Sciatic nerve (tissue), 2 donors: ENCODE measurements at regions not wholly inside any gene's neighbourhood (a gene's known extent, or its start where the extent isn't known, plus 50 kb on each side); places are given as distances from the start of the nearest gene placed in this dataset.
"Not testable (repeated sequence)": the region's sequence is repeated elsewhere in the genome, so short reads cannot be mapped to it uniquely, and the experiment has no call there.

Experiments
- ATAC-seq: fragments of 200-7000 bp; cut with Tn5 transposase; one replicate; pipeline ENCODE4 v1.9.1; 2020; ENCODE audit warnings: mild to moderate bottlenecking, moderate library complexity
- DNase-seq: peaks from one replicate; pipeline ENCODE4 v3.0.0-alpha.2; 2020; ENCODE audit warnings: low spot score
- intact Hi-C: fragments of 100-400 bp; cut with DNase I; formaldehyde crosslinking; loops from one replicate; pipeline ENCODE4 v1.14.2; 2022
- donor health status: DM: no; HTN: no; CAD: no.
- donor health status: DM: no; HTN: no; CAD: no.

GRCh38 chr10:52573347-52573746, 199.2 kb downstream of the MBL2 start:
- intact Hi-C loops: no loop called here
- DNase-seq: no peak
- no peak for ATAC-seq

GRCh38 chr10:52574697-52575096, 197.9 kb downstream of the MBL2 start:
- ATAC-seq (no peak), DNase-seq (no peak)
- intact Hi-C loops: no loop called here

- DNase-seq (no peak), ATAC-seq (no peak)
- intact Hi-C loops: no loop called here
Measured at GRCh38 chr10:52577047-52577446, 195.5 kb downstream of the MBL2 start.

DNA sequence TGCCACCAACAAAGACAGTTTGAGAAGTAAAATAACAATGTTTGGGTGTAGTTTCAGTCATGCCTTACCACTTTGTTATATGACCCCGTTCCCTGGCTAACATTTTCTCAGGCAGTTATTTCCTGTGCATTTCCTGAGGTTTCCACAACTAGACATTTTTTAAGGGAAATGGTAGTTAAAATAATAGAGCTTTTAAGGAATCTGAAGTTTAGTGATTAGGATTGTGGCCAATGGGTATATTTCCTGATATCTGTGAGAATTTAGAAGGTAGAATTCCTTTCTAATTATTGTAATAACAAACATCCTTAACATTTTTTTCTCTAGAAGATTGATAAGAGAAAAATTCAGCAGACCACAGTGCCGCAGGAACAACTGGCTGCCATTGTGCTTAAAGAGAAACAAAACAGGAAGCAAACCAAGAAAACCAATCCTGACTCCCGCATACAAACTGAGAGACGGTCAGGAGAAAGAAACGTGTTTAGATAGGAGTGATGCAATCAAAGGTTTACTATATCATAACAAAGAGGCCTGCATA, 193.6 kb downstream of the MBL2 start:
- intact Hi-C loops: no loop called here
- no peak for DNase-seq
- ATAC-seq: no peak

- DNase-seq, ATAC-seq, intact Hi-C loops: not testable (repeated sequence)
Measured at GRCh38 chr10:52581636-52582035, 190.9 kb downstream of the MBL2 start.

GRCh38 chr10:52583336-52583735, 189.2 kb downstream of the MBL2 start:
- no peak for DNase-seq
- intact Hi-C loops: no loop called here
- ATAC-seq: no peak

DNA sequence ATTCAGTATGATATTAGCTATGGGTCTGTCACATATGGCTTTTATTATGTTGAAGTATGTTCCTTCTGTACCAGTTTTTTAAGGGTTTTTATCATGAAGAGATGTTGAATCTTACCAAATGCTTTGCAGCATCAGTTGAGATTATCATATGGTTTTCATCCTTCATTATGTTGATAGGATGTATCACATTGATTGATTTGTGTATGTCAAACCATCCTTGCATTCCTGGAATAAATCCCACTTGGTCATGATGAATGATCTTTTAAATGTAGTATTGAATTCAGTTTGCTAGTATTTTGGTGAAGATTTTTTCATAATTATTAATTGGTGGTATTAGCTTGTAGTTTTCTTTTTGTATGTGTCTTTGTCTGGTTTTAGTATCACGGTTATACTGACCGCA, 185.9 kb downstream of the MBL2 start:
- intact Hi-C loops: no loop called here
- DNase-seq (no peak), ATAC-seq (no peak)

DNA sequence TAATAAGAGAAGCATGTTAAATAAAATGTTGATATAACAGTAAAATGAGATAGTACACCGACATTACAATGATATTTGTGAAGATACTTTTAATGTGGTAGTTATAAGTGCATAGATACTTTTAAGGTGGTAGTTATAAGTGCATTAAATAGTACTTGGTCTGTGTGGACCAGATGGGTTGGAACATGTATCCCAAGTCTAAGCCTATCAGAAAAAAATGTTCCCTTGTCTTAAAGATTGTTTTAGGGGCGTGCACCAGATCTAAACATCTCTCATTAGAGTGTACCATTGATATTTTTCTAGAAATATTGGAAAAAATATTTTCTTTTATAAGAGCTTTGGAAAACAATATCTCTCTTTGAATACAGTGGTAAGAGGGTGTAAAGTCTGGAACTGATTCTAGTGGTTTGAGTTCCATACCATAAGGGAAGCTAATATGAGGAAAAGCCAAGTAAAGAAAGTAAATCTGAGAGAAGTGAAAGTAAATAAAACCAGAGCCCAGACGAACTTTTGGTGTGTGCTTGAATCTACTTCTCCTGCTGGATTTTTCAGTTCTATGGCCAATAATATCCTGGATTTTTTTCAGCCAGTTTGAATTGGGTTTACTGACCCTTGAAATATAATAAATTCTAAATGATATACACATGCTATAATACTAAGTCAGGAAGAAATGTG, 175.3 kb downstream of the MBL2 start:
- DNase-seq: no peak
- intact Hi-C loops: no loop called here
- no peak for ATAC-seq

DNA sequence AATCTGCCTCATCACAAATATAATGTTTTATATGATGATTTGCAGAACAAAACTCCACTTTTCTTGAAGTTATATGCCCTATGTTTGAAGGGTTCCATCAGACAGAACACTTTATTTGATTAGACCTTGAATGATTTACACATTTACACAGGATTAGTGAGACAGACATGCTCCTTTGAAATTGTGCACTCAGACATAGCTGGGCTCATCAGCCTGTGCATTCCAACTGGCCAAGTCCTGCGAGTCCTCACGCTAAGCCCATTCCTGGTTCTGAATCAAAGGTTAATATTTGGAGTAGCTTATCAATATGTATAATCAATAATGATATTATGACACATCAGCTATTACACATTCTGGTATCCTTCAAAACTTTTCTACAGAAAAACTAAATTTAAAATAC, 173.6 kb downstream of the MBL2 start:
- ATAC-seq: no peak
- intact Hi-C loops: no loop called here
- DNase-seq: no peak

DNA sequence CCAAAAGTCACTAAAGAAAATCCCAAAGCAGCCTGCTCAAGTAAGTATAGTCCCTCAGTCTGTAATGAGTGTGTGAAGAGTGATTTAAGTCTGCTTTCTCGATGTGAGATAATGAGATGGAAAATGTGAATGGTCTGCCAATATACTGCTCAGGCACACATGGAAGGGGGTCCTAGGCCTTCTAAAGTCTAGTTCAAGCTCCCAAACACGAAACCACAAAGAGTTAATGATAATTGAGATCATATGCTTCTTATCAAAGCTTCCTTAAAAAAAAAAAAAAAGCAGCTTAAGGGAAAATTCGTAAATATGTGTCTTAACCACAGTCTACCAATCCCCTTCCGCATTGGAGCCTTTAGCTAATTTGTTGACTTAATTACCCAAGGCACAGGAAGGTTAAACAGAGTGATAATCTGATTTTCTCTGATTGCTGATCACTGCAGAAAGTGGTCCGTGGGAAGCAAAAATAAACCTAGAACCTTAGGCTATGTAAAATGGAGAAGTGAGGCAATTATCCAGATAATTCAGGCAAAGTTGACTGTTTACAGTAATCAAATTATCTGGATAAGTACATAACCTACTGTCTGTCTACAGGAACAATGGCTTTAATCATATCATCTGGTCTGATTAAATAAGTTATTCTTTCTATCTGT, 172.9 kb downstream of the MBL2 start:
- no peak for ATAC-seq
- DNase-seq: no peak
- intact Hi-C loops: no loop called here

DNA sequence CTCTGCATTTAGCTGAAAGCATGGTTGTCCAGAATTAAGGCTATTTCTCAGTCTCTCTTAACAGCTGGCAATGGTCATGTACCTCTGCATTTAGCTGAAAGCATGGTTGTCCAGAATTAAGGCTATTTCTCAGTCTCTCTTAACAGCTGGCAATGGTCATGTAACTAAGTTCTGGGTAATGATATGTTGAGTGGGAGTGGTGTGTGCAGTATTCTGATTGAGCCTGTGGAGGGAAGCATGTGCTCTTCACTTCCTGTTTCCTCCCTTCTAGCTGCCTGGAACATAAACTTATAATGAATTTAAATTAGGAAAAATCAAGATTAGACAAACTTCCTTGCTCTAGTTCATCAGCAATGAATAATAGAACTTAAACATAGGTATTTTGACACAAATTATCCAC, 168.5 kb downstream of the MBL2 start:
- DNase-seq, intact Hi-C loops, ATAC-seq: not testable (repeated sequence)

DNA sequence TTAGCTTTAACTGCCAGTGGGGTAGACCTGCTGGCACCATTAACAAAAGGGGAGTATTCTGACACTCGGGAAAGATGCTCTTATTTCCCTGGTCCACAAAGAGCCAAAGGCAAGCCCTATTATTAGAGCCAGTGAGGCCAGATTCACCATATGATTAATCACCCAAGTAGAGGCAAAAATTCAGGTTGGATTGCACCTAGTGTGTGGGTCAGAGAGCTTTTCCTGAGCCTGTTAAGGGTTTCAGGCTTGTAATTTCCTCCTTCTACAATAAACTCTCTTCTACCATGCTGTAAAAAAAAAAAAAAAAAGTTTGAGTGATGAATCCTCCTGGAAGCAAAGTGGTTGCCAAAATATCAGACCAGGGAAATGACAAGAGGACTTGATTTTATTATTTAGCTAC, 163.5 kb downstream of the MBL2 start:
- ATAC-seq (no peak), DNase-seq (no peak)
- intact Hi-C loops: no loop called here

DNA sequence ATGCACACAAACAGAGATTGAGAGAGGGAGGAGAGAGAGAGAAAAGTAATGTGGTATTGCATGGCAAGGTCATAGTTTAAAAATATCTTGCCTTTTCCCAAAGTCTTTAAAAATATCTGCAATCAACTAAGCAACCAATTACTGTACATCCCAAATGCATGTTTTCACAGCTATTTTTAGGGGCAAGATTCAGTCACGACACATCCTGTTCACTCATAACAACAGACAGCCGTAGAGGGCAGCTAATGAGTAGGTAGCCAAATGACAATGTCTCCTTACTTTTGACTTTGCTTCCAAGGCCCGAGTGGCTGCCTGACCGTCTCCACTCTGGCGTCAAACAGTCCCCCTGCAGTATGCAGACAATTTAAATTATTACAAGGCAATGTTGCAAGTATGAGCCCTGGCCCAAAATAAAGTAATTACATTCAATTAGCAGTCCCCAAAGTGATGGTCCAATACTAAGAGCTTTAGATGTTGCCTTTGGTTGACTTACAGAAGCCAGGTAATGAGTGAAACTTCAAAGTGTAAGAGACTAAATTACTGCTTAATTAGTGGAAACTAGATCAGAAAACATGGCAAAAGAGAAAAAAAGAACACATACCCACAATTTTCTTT, 162.9 kb downstream of the MBL2 start:
- ATAC-seq (no peak), DNase-seq (no peak)
- intact Hi-C loops: no loop called here

GRCh38 chr10:52615331-52615730, 157.3 kb downstream of the MBL2 start:
- DNase-seq: no peak
- intact Hi-C loops: no loop called here
- no peak for ATAC-seq

GRCh38 chr10:52615756-52616394, 156.7 kb downstream of the MBL2 start:
- DNase-seq: no peak
- intact Hi-C loops: no loop called here
- no peak for ATAC-seq

GRCh38 chr10:52616395-52616764, 156.2 kb downstream of the MBL2 start:
- ATAC-seq (no peak), DNase-seq (no peak)
- intact Hi-C loops: no loop called here

DNA sequence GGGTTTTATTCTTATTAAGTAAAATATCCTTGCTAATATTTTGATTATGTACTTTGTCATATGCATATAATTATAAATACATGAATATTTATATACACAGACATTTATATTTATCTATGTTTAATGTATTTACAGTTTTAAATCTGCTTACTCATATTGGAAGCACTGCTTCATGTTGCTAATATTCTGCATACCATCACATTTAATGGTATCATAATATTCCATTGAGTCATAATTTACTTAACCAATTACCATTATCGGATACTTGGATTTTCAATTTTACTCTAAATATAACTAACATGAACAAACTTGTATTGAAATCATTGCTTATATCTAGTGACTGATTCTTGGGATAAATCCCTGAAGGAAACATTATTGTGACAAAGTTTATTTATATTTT, 155.2 kb downstream of the MBL2 start:
- ATAC-seq: no peak
- DNase-seq: no peak
- intact Hi-C loops: no loop called here

GRCh38 chr10:52619052-52619451, 153.5 kb downstream of the MBL2 start:
- DNase-seq (no peak), ATAC-seq (no peak)
- intact Hi-C loops: no loop called here

- intact Hi-C loops: no loop called here
- no peak for ATAC-seq
Measured at GRCh38 chr10:52621635-52622079, 150.9 kb downstream of the MBL2 start.

GRCh38 chr10:52623761-52624160, 148.8 kb downstream of the MBL2 start:
- DNase-seq (no peak), ATAC-seq (no peak)
- intact Hi-C loops: no loop called here

More at GRCh38 chr10:52621635-52622079, 150.9 kb downstream of the MBL2 start:
- no peak for DNase-seq
